SW480 (cell line): ENCODE measurements at regions not wholly inside any gene's neighbourhood (a gene's known extent, or its start where the extent isn't known, plus 50 kb on each side); places are given as distances from the start of the nearest gene placed in this dataset.

ENCODE experiments used
- DNase-seq: peaks from one replicate; pipeline ENCODE4 v3.0.0-alpha.2; 2016; ENCODE audit warnings: low spot score

GRCh38 chr10:117425974-117426566 is 50.8 kb upstream of the PDZD8 start:
- DNase-seq, result no peak

DNA sequence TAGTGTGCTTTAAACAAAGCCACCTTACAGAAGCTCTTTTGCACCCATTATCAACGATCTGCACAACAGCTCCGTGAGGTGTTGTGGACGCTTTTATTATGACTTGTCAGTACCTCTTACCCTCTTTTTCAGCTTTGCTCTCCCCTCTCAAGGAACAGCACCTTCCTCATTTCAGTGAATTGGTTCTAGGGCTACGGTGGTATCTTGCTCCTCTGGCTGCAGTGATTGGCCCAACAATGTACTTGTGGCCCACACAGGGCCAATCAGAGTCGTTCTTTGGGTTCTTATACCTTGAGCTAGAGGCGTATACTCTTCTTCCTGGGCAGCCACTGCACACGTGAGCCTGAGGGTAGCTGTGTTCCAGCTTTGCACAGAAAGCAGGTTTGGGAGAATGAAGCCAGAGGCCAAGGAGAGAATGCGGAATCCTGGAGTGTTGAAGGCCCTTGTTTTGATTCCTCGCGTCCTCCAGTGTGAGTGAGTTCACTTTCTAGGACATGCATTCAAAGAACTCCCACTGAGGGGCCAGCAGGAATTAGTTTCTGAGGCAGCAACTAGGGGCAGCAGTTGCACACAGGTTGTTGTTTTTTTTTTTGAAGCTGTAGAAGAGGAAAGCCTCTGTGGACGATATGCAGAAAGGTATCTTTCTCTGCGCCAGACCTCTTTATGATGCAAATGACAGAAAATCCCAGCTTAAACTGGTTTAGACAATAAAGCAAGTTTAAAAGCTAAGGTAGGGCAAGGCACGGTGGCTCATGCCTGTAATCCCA is 49.8 kb upstream of the PDZD8 start:
- DNase-seq, result no peak
